HG03571 (cell line): ENCODE measurements at regions not wholly inside any gene's neighbourhood (a gene's known extent, or its start where the extent isn't known, plus 50 kb on each side); places are given as distances from the start of the nearest gene placed in this dataset.
"Not testable (repeated sequence)": the region's sequence is repeated elsewhere in the genome, so short reads cannot be mapped to it uniquely, and the experiment has no call there.

Experiments used
- ATAC-seq: cut with Tn5 transposase; IDR thresholded peaks from one replicate; pipeline ENCODE4 v1.9.1; 2021; ENCODE audit not compliant: unreplicated experiment

DNA sequence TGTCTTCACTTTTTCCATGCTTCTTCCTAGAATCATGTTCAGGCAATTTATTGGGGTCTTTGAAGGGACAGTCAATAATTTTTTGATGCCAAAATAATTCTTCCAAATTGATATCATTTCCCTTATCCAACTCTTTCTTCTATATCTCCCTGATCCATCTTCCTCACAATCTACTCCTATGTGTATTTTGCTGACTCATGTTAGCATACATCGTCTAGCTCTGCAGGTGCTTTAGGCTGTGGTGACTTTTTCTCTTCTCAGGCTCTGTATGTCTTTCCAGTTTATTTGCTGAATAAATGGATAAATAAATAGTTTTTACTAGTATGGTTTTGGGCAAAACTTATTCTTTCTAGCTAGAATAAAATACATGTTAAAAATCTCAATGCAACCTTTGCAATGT is 1650.9 kb upstream of the TMEFF2 start:
- no peak for ATAC-seq

DNA sequence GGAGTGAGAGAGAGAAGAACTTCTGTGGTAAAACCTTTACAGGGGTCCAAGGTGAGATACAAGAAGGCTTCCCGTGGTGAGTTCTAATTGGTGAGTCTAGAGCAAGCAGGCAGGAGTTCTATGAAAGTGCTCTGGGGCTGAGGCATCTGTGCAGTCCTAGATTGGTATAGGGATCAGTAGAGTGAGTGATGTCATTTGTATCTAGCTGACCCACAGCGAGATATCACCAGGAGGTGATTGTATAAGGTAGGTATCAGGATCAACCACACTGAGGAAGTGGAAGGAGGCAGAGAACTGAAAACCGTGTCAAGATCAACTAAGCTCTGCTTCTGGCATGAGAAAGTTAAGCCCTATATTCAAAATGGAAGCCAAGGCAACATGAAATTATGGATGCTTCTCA is 1648.9 kb upstream of the TMEFF2 start:
- ATAC-seq: no peak

DNA sequence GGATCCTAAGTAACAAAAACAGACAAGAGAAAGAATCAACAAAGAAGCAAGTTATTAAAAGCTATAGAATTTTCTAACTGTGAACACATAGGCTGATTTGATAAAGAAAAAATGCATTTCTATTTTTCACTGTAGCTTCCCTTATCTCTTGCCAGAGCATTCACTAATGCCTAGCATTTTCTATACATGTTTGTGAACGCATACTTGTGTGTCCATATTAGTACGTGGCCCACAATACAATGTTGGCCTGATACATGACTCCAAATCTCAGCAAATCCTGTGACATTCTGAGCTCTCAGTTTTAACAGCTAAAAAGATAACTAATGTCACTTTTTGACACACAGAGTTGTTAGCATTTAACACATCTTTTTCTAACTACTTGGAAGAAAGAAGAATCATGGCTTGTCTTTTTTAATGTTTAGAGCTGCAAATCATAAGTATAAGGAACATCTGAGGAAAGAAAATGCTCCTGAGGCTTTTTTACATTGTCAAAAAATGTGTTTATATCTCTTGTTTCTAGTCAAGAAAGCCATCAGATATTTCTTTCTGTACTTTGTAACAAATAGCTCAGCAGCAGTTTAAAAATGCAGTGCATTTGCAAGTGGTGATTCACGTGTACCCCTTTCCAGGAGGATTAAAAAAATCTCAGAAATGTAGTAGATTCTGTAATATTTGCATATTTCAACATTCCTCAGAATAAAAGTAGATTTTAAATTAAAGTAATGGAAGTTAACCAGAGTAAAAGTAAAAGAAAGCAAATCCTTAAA is 1646.8 kb upstream of the TMEFF2 start:
- no peak for ATAC-seq

DNA sequence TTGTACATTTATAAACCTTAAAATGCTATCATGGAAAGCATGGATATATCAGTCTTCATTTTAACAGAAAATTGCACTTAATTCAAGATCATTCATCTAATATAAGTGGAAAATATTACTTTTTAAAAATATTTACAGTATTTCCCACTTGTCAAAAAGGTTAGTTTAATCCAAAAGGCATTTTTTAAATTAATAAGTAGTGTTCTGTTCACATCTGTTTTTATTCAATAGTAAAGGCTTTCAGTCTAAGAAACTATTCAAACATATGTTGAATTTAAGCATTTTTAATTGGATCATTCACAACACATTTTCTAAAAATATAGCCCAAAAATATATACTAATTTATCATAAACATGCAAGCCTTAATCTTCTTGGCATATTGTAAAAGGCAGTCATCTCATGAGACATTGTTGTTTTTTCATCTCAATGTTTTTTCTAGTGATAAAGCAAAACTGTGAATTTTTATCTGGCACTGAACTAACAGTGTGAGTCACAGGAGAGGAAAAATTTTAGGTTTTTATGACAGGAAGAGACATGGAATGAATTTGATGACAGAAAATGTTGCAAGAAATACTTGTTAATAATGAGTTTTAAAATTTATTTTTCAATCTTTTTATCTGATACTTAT is 1642.5 kb upstream of the TMEFF2 start:
- ATAC-seq: no peak

DNA sequence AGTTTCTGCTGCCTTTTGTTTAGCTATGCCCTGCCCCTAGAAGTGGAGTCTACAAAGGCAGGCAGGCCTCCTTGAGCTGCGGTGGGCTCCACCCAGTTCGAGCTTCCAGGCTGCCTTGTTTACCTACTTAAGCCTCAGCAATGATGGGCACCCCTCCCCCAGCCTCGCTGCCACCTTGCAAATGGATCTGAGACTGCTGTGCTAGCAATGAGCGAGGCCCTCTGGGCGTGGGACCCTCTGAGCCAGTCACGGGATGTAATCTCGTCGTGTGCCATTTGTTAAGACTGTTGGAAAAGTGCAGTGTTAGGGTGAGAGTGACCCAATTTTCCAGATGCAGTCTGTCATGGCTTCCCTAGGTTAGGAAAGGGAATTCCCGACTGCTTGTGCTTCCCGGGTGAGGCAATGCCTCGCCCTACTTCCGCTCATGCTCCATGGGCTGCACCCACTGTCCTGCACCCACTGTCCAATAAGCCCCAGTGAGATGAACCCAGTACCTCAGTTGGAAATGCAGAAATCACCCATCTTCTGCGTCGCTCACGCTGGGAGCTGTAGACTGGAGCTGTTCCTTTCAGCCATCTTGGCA is 1641.8 kb upstream of the TMEFF2 start:
- ATAC-seq: not testable (repeated sequence)

DNA sequence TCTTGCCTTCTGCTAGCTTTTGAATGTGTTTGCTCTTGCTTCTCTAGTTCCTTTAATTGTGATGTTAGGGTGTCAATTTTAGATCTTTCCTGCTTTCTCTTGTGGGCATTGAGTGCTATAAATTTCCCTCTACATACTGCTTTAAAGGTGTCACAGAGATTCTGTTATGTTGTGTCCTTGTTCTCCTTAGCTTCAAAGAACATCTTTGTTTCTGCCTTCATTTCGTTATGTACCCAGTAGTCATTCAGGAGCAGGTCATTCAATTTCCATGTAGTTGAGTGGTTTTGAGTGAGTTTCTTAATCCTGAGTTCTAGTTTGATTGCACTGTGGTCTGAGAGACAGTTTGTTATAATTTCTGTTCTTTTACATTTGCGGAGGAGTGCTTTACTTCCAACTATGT is 1639.2 kb upstream of the TMEFF2 start:
- ATAC-seq: not testable (repeated sequence)

DNA sequence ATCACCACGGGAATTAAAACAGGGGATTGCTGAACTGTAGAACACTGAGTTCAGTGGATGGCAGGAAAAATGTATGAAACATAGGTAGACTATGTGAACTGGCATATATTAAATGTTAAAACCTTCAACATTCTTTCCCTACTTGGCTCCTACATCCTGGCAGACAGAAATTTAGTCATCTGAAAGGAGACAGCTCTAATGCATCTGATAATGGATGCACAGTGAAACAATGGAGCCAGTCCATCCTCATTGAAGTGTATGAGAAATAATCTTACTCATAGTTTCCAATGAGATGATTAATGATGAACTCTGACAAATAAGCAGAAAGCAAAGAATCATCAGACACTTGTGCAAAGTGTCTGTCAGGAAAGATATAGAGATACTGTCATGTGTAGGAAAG is 1629.7 kb upstream of the TMEFF2 start:
- no peak for ATAC-seq

DNA sequence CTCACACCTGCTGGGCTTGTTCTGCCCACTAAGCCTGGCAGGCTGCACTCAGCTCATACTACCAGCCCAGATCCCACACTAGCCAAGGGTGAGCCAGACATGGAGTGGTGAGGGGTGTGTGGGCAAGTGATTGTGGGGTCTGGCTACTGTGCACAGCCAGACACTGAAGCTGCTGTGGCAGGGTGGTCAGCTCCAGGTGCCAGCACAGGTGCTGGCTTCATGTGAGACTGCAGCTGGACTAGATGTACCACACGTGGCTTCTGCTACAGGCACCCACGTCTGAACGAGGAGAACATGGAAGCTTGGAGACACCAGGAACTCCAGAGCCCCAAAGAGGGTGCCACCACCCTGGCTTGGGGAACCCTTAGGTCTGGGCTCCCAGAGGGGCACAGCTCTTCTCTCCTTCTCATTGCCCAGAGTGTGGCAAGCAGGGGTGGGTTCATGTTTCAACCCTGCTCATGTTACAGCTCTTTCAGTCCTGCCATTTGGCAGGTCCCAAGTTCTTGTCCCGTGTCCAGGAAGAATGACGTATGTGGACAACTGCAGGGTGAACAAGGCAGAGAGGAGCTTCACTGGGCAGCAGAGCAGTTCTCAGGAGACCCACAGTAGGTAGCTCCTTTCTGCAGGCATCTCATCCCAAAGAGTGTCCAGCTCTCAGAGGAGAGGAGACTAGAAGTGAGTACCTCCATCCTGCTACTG is 1624.2 kb upstream of the TMEFF2 start:
- ATAC-seq: no peak

DNA sequence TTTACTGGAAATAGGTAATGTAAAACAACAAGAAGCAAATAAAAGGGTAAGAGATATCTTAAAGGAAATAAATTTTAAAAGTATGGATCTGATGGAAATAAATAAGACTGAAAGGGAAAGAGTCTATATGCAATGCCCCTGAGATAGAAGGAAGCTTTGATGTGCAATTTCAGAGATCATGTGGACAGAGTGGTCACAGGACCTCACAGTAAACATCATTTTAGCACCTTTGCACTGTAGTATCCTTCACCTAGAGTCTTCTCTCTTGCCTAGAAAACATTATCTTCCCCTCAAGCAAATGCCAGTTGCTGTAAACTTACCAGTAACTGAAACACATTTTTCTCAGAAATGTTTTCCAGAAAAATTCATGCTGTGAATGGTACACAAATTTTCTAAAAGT is 1621.3 kb upstream of the TMEFF2 start:
- ATAC-seq: no peak

DNA sequence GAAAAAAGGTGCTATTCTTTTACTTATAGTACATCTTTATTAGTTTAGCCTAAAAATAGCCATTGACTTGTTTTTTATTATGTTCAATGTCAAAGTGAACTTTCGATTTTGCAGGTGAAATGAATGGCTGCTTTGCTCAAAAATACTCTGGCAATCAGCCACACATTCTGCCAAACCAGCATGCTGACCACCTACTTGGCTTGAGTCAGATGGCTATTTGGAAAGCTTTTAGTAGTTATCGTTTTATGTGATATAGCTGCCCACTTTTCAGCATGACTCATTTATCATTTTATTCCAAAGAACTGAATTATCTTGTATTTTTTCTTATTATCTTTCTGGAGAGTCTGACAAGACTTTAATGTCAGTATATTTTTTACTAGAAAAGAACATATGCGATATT is 1615.8 kb upstream of the TMEFF2 start:
- ATAC-seq: no peak

DNA sequence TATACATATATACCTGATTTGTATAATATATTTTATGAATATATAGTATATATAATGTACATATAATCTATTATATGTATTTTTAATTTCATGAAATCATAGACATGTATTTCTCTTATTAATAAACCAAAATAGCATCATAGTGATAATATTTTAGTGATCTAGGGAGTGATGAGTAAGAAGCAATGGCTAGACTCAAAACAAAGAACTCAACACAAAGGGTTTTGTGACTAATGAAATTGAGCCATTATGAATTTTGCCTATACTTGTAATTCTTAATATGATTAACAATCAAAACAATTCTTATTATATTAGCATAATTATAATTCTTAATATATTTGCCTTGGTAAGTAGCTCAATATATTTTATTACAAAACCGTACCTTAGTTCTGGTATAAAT is 1614.1 kb upstream of the TMEFF2 start:
- no peak for ATAC-seq

DNA sequence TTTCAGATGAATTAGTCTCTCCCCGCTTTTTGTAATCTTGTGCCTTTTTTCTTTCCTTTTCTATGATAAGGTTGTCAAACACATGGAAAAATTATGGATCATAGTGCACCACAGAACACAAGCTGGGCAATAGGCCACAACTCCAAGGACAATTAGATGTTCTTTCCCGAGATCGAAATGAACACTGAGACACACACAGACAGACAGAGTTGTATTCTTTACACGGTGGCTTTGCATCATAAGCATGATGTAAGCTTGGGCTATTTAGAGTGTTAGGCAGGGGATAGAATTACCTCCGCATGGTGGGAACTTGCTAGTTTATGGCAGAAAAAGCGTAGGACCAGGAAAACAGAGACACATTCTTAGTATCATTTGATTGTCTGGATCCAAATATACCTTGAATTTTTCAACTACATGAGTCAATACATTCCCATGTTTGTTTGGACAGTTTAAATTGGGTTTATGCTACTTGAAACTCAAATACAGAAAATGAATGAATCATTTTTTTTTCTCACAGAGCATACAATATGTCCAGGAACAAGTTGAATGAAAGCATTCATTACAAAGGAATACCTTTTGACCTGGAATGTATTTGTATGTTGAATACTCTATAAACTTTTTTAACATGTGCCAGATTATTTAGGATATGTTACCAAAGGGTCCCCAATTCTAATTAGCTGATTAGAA is 1611.5 kb upstream of the TMEFF2 start:
- no peak for ATAC-seq

DNA sequence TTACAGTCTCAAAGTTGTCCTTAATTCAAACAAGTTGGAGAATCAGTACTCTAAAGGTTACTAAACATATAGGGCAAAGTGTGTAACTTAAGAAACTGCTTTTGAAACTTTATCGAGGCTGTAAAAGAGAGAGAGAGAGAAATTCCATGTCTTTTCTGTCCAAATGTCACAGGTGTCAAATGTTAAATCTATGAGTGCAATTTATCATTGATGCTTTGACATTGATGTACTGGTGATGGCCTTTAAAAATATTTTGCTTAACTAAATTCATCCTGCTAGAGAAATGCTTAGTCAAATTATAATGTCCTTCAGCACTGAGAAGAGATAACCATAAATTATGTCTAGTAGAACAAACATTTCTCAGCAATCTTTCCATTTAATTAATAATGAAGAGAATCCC is 1602.1 kb upstream of the TMEFF2 start:
- ATAC-seq: no peak

DNA sequence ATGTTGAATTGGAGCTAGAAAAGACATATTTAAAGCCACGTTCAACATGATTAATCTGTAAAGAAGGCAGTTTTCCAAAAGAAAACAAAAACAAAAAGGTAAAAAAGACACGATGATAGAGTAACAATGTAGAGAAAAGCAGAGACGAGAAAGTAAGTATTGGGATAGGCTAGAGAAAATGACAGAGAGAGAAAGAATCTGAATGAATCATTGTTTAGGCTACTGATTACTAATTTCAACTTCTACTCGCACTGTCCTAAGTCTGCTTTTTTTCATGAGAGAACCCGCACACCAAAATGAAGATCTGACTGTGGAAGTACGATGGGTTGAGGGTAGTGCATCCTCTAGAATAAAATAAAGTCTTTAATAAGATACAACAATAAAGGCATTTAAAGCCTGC is 1599.2 kb upstream of the TMEFF2 start:
- no peak for ATAC-seq

DNA sequence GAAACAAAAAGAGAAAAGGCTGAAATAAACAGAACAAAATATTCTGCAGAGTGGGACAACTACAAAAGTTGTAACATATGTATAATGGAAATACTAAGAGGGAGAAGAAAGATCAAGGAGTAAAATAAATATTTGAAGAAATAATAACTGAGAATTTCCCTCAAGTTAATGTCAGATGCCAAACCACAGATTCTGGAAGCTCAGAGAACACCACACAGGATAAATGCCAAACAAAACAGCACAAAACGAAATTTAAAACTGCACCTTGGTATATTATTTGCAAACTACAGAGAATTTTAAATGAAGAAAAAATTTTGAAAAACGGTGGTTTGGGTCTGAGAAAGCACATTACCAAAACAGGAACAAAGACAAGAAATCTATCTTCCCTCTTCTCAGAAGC is 1588.9 kb upstream of the TMEFF2 start:
- ATAC-seq: no peak

DNA sequence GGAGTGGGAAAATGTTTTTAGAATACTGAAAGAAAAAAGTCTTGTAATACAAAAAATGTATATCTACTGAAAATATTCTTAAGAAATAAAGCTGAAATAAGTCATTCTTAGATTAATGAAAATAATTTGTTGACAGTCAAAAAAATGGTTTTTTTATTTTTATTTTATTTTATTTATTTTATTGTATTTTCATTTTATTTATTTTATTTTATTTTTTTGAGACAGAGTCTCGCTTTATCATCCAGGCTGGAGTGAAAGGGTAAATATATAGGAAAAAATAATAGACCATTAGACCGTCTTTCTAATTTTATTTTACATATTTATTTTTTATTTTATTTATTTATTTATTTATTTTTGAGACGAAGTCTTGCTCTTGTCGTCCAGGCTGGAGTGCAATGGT is 1583.6 kb upstream of the TMEFF2 start:
- ATAC-seq: no peak

DNA sequence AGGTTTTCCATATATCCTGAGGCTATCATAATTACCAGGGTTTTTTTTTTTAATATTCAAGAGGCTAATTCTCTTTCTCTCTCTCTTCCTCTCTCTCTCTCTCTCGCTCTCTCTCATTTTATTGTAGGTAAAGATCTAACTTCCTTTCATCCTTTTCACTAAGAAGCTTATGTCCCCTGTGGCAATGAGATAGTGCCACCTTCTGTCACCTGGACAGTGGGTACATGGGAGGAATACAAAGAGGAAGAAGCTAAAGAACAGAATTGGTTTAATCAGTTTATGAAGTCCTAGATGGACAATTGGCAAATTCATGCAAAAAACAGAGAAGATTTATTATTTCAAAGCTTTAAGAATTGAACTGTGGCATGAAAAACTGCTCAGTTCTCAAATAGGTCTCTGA is 1582.3 kb upstream of the TMEFF2 start:
- ATAC-seq: no peak

DNA sequence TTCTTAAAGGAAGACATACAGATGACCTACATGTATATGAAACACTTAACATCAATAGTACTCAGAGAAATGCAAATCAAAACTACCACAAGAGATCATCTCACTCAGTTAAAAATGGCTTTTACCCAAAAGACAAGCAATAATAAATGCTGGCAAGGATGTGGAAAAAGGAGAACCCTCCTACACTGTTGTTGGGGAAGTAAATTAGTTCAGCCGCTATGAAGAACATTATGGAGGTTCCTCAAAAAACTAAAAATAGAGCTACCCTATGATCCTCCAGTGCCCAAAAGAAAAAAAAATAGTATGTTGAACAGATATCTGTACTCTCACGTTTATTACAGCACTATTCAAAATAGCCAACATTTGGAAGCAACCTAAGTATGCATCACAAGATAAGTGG is 1579.4 kb upstream of the TMEFF2 start:
- ATAC-seq: no peak

DNA sequence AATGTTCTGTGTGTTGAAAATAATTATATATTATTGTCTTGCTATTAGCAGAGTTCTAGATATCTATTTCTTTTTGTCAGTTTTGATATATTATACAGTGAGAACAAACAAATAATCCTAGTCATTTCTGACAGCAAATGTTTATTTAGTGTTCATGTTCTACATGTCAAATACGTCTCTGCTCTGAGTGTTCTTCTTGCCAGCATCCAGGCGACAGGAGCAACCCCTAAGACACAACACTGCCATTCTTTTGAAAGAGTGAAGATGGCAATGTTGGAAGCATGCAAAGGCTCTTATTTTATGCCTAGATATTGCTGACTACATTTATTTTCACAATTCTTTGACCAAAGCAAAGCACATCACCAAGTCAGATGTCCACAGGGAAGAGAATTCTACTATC is 1556.6 kb upstream of the TMEFF2 start:
- ATAC-seq: no peak

DNA sequence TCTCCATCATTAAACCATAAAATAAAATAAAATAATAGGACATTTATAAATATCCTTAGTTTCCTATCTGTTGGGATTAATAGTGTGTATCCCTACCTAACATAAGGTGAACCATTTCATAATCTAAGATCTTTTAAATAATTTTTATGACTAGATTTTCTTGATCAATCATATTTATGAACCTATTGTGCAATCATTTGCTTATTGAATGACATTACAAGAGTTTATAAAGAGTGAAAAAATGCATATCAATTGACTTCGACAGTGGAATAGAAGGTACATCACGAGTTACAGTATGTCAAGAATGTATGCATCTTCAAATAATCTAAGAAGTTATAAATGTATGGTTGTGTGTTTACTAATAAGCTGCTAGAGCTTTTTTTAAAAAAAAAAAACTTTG is 1554.8 kb upstream of the TMEFF2 start:
- ATAC-seq: no peak

DNA sequence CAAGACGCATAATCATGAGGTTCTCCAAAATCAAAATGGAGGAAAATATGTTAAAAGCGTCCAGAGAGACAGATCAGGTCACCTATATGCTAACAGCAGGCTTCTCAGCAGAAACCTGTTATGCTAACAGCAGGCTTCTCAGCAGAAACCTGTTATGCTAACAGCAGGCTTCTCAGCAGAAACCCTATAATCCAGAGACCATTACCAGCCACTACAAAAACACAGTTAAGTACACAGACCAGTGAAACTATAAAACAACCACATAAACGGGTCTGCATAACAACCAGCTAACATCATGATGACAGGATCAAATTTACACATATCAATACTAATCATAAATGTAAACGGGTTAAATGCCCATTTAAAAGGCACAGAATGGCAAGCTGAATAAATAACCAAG is 1548.4 kb upstream of the TMEFF2 start:
- ATAC-seq: no peak
